Breast epithelium (tissue), 3 donors: ENCODE measurements at regions not wholly inside any gene's neighbourhood (a gene's known extent, or its start where the extent isn't known, plus 50 kb on each side); places are given as distances from the start of the nearest gene placed in this dataset.

Source experiments
- CTCF ChIP-seq, 3 donors: fragments of 450-650 bp; IDR thresholded peaks; one replicate each; pipeline ENCODE4 v1.5.1; 2016 to 2017; ENCODE audit warnings: antibody characterized with exemption in 3 of 3, mild to moderate bottlenecking in 3 of 3, moderate library complexity in 3 of 3
- POLR2A ChIP-seq: fragments of 450-650 bp; IDR thresholded peaks from one replicate; pipeline ENCODE4 v1.6.1; 2016; ENCODE audit warnings: antibody characterized with exemption, mild to moderate bottlenecking, moderate library complexity

- TF ChIP-seq CTCF (IDR thresholded peaks at IDR 0.05) (no peak), POLR2A (no peak)
Observed at GRCh38 chr2:122859260-122859659, 1103.8 kb downstream of the TSN start.
